ENCODE measurements at regions not wholly inside any gene's neighbourhood (a gene's known extent, or its start where the extent isn't known, plus 50 kb on each side); places are given as distances from the start of the nearest gene placed in this dataset.
A peak's percentile ranks its signal among the peaks of the same experiment; 100 is the strongest.

DNA sequence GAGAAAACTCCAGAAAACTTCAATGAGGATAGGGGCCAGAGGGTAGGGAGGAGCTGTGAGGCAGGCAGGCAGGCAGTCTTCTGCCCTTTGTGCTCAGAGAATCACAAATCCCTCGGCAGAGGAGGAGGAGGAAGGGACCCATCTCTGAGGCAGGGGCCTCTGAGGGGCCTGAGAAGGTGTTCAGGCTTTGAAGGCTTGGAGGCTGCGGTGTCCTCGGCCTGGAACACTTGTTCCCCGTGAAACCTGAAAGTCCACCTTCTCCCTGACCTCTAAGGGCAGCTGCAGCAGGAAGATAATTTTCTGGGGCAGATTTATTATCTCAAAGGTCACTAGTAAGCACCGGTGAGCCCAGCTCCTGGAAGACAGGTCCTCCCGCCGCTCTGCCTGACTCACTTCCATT, 200.3 kb upstream of the BCOR start:
- Histone ChIP-seq H3K36me3 (replicated peaks in 1 of 2) (no peaks in the 10 kb centered on the region), H3K9me3 (replicated peaks in 1 of 3) (no peaks in the 10 kb centered on the region), H3K27me3 (peaks cover 9% of the 10 kb centered on the region), H3K4me3 (no peak overlapping the region), H3K27ac (no peak overlapping the region), H3K4me1 (replicated peaks in 1 of 2) (no peaks in the 10 kb centered on the region)
- TF ChIP-seq, protein P1, sequence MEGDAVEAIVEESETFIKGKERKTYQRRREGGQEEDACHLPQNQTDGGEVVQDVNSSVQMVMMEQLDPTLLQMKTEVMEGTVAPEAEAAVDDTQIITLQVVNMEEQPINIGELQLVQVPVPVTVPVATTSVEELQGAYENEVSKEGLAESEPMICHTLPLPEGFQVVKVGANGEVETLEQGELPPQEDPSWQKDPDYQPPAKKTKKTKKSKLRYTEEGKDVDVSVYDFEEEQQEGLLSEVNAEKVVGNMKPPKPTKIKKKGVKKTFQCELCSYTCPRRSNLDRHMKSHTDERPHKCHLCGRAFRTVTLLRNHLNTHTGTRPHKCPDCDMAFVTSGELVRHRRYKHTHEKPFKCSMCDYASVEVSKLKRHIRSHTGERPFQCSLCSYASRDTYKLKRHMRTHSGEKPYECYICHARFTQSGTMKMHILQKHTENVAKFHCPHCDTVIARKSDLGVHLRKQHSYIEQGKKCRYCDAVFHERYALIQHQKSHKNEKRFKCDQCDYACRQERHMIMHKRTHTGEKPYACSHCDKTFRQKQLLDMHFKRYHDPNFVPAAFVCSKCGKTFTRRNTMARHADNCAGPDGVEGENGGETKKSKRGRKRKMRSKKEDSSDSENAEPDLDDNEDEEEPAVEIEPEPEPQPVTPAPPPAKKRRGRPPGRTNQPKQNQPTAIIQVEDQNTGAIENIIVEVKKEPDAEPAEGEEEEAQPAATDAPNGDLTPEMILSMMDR (IDR thresholded peaks at IDR 0.05) = no peak
- no peak for TF ChIP-seq POLR2A (IDR thresholded peaks at IDR 0.05)
- 16 to 46% (median 39%) methylated on average over 4 to 7 of the region's 7 CpGs for WGBS, 4 donors
- intact Hi-C loops (cut with DNase I) = no loop called here
- DNase-seq = peak in 1 of 7 donors; percentile 37

DNA sequence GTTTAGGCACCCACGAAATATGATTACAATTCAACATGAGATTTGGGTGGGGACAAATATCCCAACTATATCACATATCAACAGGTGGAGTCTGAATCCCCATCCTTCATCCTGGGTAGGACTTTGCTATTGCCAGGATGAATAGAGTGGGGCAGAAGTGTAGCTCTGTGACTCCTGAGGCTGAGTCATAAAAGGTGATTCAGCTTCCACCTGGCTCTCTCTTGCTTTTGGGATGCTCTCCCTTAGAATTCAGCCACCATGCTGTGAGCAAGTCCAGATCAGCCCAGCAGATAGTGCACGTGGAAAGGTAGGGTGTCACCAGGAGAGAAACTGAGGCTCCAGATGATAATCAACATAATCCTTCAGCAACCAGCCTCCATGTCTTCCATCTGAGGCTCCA, 193.8 kb upstream of the BCOR start:
- no peak for DNase-seq
- intact Hi-C loops (cut with DNase I) = no loop called here
- H3K27ac ChIP-seq = no peak overlapping the region
- no peaks in the 10 kb centered on the region for H3K27me3 ChIP-seq
- H3K9me3 ChIP-seq (replicated peaks in 1 of 3) = no peaks in the 10 kb centered on the region
- H3K36me3 ChIP-seq (replicated peaks in 1 of 2) = no peaks in the 10 kb centered on the region
- H3K4me3 ChIP-seq = no peak overlapping the region
- no peaks in the 10 kb centered on the region for H3K4me1 ChIP-seq (replicated peaks in 1 of 2)
- no peak for TF ChIP-seq POLR2A (IDR thresholded peaks at IDR 0.05)
- TF ChIP-seq, protein P1 (IDR thresholded peaks at IDR 0.05) = no peak
- WGBS, 4 donors = 67 to 100% (median 85%) methylated on average over 2 of the region's 2 CpGs

DNA sequence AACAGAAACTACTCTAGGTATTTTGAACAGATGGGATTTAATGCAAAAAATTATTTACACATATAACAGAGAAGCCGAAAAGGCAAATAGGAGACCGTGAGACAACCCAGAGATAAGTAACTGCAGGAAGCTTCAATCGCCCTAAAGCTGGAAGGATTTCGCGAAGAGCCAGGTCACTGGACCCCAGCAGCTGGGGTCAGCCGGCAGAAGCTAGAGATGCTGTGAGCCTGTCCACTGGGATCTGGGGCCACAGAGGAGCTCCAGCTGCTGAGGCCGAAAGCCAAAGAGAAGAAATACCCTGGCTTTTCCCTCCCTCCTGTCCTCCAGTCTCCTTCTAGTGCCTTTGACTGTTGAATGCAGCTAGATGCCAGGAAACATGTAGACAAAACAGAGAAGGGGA, 192.8 kb upstream of the BCOR start:
- Histone ChIP-seq H3K27me3 (peaks cover 2% of the 10 kb centered on the region), H3K9me3 (replicated peaks in 1 of 3) (peaks cover 0 to under 1% (median 0%) of the 10 kb centered on the region in 3 donors), H3K27ac (no peak overlapping the region), H3K4me3 (no peak overlapping the region), H3K4me1 (replicated peaks in 1 of 2) (no peaks in the 10 kb centered on the region), H3K36me3 (replicated peaks in 1 of 2) (no peaks in the 10 kb centered on the region)
- TF ChIP-seq, protein P1 (IDR thresholded peaks at IDR 0.05) = no peak
- no peak for TF ChIP-seq POLR2A (IDR thresholded peaks at IDR 0.05)
- no peak for DNase-seq
- intact Hi-C loops (cut with DNase I) = no loop called here
- WGBS, 4 donors = 34 to 89% (median 77%) methylated on average over 3 to 7 of the region's 7 CpGs

DNA sequence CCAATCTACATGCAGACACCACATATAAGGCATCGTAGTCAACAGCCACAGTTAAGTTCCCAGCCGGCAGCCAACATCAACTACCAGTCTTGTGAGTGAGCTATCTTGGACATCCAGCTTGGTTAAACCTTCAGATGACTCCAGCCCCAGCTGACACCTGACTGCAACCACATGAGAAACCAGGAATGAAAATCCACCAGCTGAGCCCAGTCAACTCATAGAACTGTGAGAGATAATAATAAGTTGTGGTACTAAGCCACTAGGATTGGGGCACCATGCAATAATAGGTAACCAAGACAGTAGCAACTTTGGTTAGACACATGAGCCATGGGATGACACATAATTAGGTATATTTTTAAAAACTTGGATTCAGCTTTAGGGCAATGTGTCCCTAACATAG, 188.1 kb upstream of the BCOR start:
- DNase-seq = no peak
- TF ChIP-seq, protein P1 (IDR thresholded peaks at IDR 0.05) = no peak
- TF ChIP-seq POLR2A (IDR thresholded peaks at IDR 0.05) = no peak
- Histone ChIP-seq H3K27me3 (peaks cover 2% of the 10 kb centered on the region), H3K4me1 (replicated peaks in 1 of 2) (peaks cover 0 to 4% of the 10 kb centered on the region in 2 donors), H3K27ac (no peak overlapping the region), H3K4me3 (no peak overlapping the region), H3K9me3 (replicated peaks in 1 of 3) (peaks cover 0 to 6% (median 0%) of the 10 kb centered on the region in 3 donors), H3K36me3 (replicated peaks in 1 of 2) (no peaks in the 10 kb centered on the region)
- WGBS, 4 donors = 80 to 100% (median 88%) methylated on average over 1 to 2 of the region's 2 CpGs; no CpG with 5 or more reads in 1 of the 4 donors
- intact Hi-C loops (cut with DNase I) = no loop called here

Measured in adrenal gland (tissue), 9 donors.